Activated T-cell treated with anti-CD3 and anti-CD28 coated beads, Interleukin-2, amount 50 U/mL, for 24 hours (primary cell): ENCODE measurements at regions not wholly inside any gene's neighbourhood (a gene's known extent, or its start where the extent isn't known, plus 50 kb on each side); places are given as distances from the start of the nearest gene placed in this dataset.

Experiments
- DNase-seq: peaks from one replicate; pipeline ENCODE4 v3.0.0-alpha.2; 2020
- H3K27ac Mint-ChIP-seq: 2 replicates; pipeline ENCODE4 v1.8.0; 2020; ENCODE audit warnings: mild to moderate bottlenecking, mixed read lengths
- H3K27me3 Mint-ChIP-seq: 2 replicates; pipeline ENCODE4 v1.8.0; 2020; ENCODE audit warnings: mixed read lengths
- H3K36me3 Mint-ChIP-seq: 2 replicates; pipeline ENCODE4 v1.8.0; 2020; ENCODE audit warnings: low read depth, mixed read lengths
- H3K4me1 Mint-ChIP-seq: 2 replicates; pipeline ENCODE4 v1.8.0; 2020; ENCODE audit warnings: low read depth, mixed read lengths
- H3K4me3 Mint-ChIP-seq: 2 replicates; pipeline ENCODE4 v1.8.0; 2020; ENCODE audit warnings: mild to moderate bottlenecking, moderate library complexity, mixed read lengths
- H3K9me3 Mint-ChIP-seq: 2 replicates; pipeline ENCODE4 v1.8.0; 2020; ENCODE audit warnings: mixed read lengths

- Mint-ChIP-seq H3K4me1 (no peaks in the 10 kb centered on the region), H3K27ac (no peak overlapping the region), H3K36me3 (no peaks in the 10 kb centered on the region), H3K4me3 (no peak overlapping the region), H3K27me3 (peaks cover 2% of the 10 kb centered on the region), H3K9me3 (no peaks in the 10 kb centered on the region)
- no peak for DNase-seq
These were observed 145.0 kb upstream of the DSEL start for GRCh38 chr18:67661555-67661954.

GRCh38 chr18:67654101-67654500 lies 137.6 kb upstream of the DSEL start:
- DNase-seq, result no peak
- Mint-ChIP-seq H3K9me3 (no peaks in the 10 kb centered on the region), H3K27me3 (peaks cover 5% of the 10 kb centered on the region), H3K4me3 (no peak overlapping the region), H3K4me1 (no peaks in the 10 kb centered on the region), H3K27ac (no peak overlapping the region), H3K36me3 (no peaks in the 10 kb centered on the region)

- DNase-seq, result no peak
- no peaks in the 10 kb centered on the region for H3K4me1 Mint-ChIP-seq
- no peak overlapping the region for H3K4me3 Mint-ChIP-seq
- peaks cover 5% of the 10 kb centered on the region for H3K27me3 Mint-ChIP-seq
- H3K27ac Mint-ChIP-seq, result no peak overlapping the region
- H3K36me3 Mint-ChIP-seq, result no peaks in the 10 kb centered on the region
- H3K9me3 Mint-ChIP-seq, result no peaks in the 10 kb centered on the region
These were observed 135.8 kb upstream of the DSEL start for GRCh38 chr18:67652288-67652687.

- Mint-ChIP-seq H3K4me3 (no peak overlapping the region), H3K36me3 (no peaks in the 10 kb centered on the region), H3K27ac (no peak overlapping the region), H3K4me1 (no peaks in the 10 kb centered on the region), H3K27me3 (peaks cover 5% of the 10 kb centered on the region), H3K9me3 (no peaks in the 10 kb centered on the region)
- no peak for DNase-seq
These were observed 134.9 kb upstream of the DSEL start for GRCh38 chr18:67651438-67651837.

GRCh38 chr18:67650686-67651385 lies 134.3 kb upstream of the DSEL start:
- H3K4me3 Mint-ChIP-seq, result no peak overlapping the region

GRCh38 chr18:67646890-67647289 lies 130.4 kb upstream of the DSEL start:
- H3K9me3 Mint-ChIP-seq, result no peaks in the 10 kb centered on the region

More at GRCh38 chr18:67650686-67651385, 134.3 kb upstream of the DSEL start:
- H3K9me3 Mint-ChIP-seq, result no peaks in the 10 kb centered on the region
- no peaks in the 10 kb centered on the region for H3K36me3 Mint-ChIP-seq
- H3K27me3 Mint-ChIP-seq, result peaks cover 5% of the 10 kb centered on the region
- H3K4me1 Mint-ChIP-seq, result no peaks in the 10 kb centered on the region
- DNase-seq, result no peak
- no peak overlapping the region for H3K27ac Mint-ChIP-seq

GRCh38 chr18:67644226-67644625 lies 127.7 kb upstream of the DSEL start:
- Mint-ChIP-seq H3K27me3 (peaks cover 4% of the 10 kb centered on the region), H3K9me3 (no peaks in the 10 kb centered on the region)

More at GRCh38 chr18:67646890-67647289, 130.4 kb upstream of the DSEL start:
- Mint-ChIP-seq H3K27ac (no peak overlapping the region), H3K36me3 (no peaks in the 10 kb centered on the region), H3K4me3 (no peak overlapping the region), H3K27me3 (no peaks in the 10 kb centered on the region), H3K4me1 (no peaks in the 10 kb centered on the region)
- no peak for DNase-seq

GRCh38 chr18:67639872-67640271 lies 123.4 kb upstream of the DSEL start:
- no peaks in the 10 kb centered on the region for H3K9me3 Mint-ChIP-seq
- H3K4me1 Mint-ChIP-seq, result no peaks in the 10 kb centered on the region
- H3K36me3 Mint-ChIP-seq, result no peaks in the 10 kb centered on the region
- peaks cover 7% of the 10 kb centered on the region for H3K27me3 Mint-ChIP-seq
- no peak overlapping the region for H3K27ac Mint-ChIP-seq
- no peak for DNase-seq
- H3K4me3 Mint-ChIP-seq, result no peak overlapping the region

More at GRCh38 chr18:67644226-67644625, 127.7 kb upstream of the DSEL start:
- Mint-ChIP-seq H3K36me3 (no peaks in the 10 kb centered on the region), H3K4me1 (no peaks in the 10 kb centered on the region), H3K27ac (no peak overlapping the region), H3K4me3 (no peak overlapping the region)
- no peak for DNase-seq

- no peak overlapping the region for H3K27ac Mint-ChIP-seq
- no peaks in the 10 kb centered on the region for H3K9me3 Mint-ChIP-seq
- no peaks in the 10 kb centered on the region for H3K4me1 Mint-ChIP-seq
- no peak for DNase-seq
- no peak overlapping the region for H3K4me3 Mint-ChIP-seq
- no peaks in the 10 kb centered on the region for H3K36me3 Mint-ChIP-seq
- H3K27me3 Mint-ChIP-seq, result peaks cover 7% of the 10 kb centered on the region
These were observed 120.3 kb upstream of the DSEL start for GRCh38 chr18:67636597-67637385.

- Mint-ChIP-seq H3K4me3 (no peak overlapping the region), H3K4me1 (no peaks in the 10 kb centered on the region), H3K36me3 (no peaks in the 10 kb centered on the region), H3K27me3 (peaks cover 3% of the 10 kb centered on the region), H3K27ac (no peak overlapping the region), H3K9me3 (no peaks in the 10 kb centered on the region)
- DNase-seq, result no peak
These were observed 118.3 kb upstream of the DSEL start for GRCh38 chr18:67634631-67635338.

- Mint-ChIP-seq H3K4me1 (no peaks in the 10 kb centered on the region), H3K4me3 (no peak overlapping the region), H3K9me3 (no peaks in the 10 kb centered on the region), H3K27ac (no peak overlapping the region), H3K36me3 (no peaks in the 10 kb centered on the region), H3K27me3 (peaks cover 3% of the 10 kb centered on the region)
- no peak for DNase-seq
These were observed 117.4 kb upstream of the DSEL start for GRCh38 chr18:67633939-67634338.

- Mint-ChIP-seq H3K4me3 (no peak overlapping the region), H3K36me3 (no peaks in the 10 kb centered on the region), H3K27me3 (no peaks in the 10 kb centered on the region), H3K4me1 (no peaks in the 10 kb centered on the region), H3K27ac (no peak overlapping the region), H3K9me3 (no peaks in the 10 kb centered on the region)
- no peak for DNase-seq
These were observed 105.4 kb upstream of the DSEL start for GRCh38 chr18:67621906-67622305.

GRCh38 chr18:67621049-67621713 lies 104.7 kb upstream of the DSEL start:
- H3K36me3 Mint-ChIP-seq, result no peaks in the 10 kb centered on the region
- H3K4me1 Mint-ChIP-seq, result no peaks in the 10 kb centered on the region
- H3K9me3 Mint-ChIP-seq, result no peaks in the 10 kb centered on the region
- no peak for DNase-seq
- no peak overlapping the region for H3K4me3 Mint-ChIP-seq
- no peak overlapping the region for H3K27ac Mint-ChIP-seq
- no peaks in the 10 kb centered on the region for H3K27me3 Mint-ChIP-seq

GRCh38 chr18:67618061-67618460 lies 101.5 kb upstream of the DSEL start:
- Mint-ChIP-seq H3K36me3 (no peaks in the 10 kb centered on the region), H3K4me1 (no peaks in the 10 kb centered on the region), H3K9me3 (no peaks in the 10 kb centered on the region), H3K4me3 (no peak overlapping the region), H3K27ac (no peak overlapping the region), H3K27me3 (no peaks in the 10 kb centered on the region)
- DNase-seq, result no peak
